K562 (cell line): ENCODE measurements at regions not wholly inside any gene's neighbourhood (a gene's known extent, or its start where the extent isn't known, plus 50 kb on each side); places are given as distances from the start of the nearest gene placed in this dataset.

Experiments used
- ATAC-seq: fragments of 200-7000 bp; cut with Tn5 transposase; 3 replicates; pipeline ENCODE4 v1.9.1; 2020; ENCODE audit warnings: moderate library complexity
- BruUV-seq: library from RNA; stranded (reverse); fragments of 400-500 nt; replicated peaks from 2 replicates; lab custom pipeline; 2021; lab: Mats Ljungman, UMichigan
- CTCF ChIA-PET: fragments of 300-600 bp; formaldehyde crosslinking; extraction: SDS; loops from one replicate; lab custom pipeline; 2021; ENCODE audit warnings: low intra/inter-chr PET ratio; lab: Yijun Ruan, JAX
- POLR2A ChIA-PET: fragments of 300-600, 350-650 bp; sonication (Branson Sonifier 250); formaldehyde crosslinking; extraction: SDS; loops from one replicate; lab custom pipeline; 2021; ENCODE audit warnings: antibody characterized with exemption, inconsistent platforms; lab: Yijun Ruan, JAX
- DNase-seq, 4 experiments: peaks; one replicate each; pipeline versions ENCODE4 v3.0.0 to v3.0.0-alpha.2; 2011 to 2018; ENCODE audit warnings: low spot score in 3 of 4, mixed read lengths in 3 of 4; ENCODE audit errors: extremely low read depth in 1 of 4
- FAIRE-seq: peaks from 2 replicates; lab custom pipeline; 2011; peaks lifted over from hg19 to GRCh38; lab: Jason Lieb, UNC
- H2AFZ ChIP-seq: 2 replicates; pipeline ENCODE4 v1.6.0; 2011; ENCODE audit warnings: low read depth, low read length, control low read depth, inconsistent platforms
- H3K27ac ChIP-seq: fragments of 200-600 bp; 3 replicates; pipeline ENCODE4 v1.8.0; 2011; ENCODE audit warnings: low read depth, mild to moderate bottlenecking, control low read depth, inconsistent platforms, low read length, moderate library complexity, mixed read lengths; ENCODE audit errors: extremely low read depth
- H3K27me3 ChIP-seq, 2 experiments: fragments of 300-600 bp in 1 of 2; 2 replicates in 1 of 2; 3 replicates in 1 of 2; pipeline versions ENCODE4 v1.6.0 to v1.8.0; 2011; ENCODE audit warnings: inconsistent platforms in 2 of 2, low read length in 2 of 2, mild to moderate bottlenecking in 1 of 2, mixed read lengths in 1 of 2, moderate library complexity in 1 of 2; ENCODE audit not compliant: control insufficient read depth in 2 of 2, insufficient read depth in 2 of 2
- H3K36me3 ChIP-seq: fragments of 300-600 bp; 3 replicates; pipeline ENCODE4 v1.8.0; 2011; ENCODE audit warnings: mild to moderate bottlenecking, low read length, inconsistent platforms; ENCODE audit not compliant: control insufficient read depth, insufficient read depth
- H3K4me1 ChIP-seq, 2 experiments: fragments of 200-600 bp in 1 of 2; replicated peaks in 1 of 2; 2 replicates in 1 of 2; 3 replicates in 1 of 2; pipeline versions ENCODE4 v1.5.1 to v1.8.0; 2011; ENCODE audit warnings: inconsistent platforms in 2 of 2, low read length in 2 of 2, mild to moderate bottlenecking in 1 of 2, mixed read lengths in 1 of 2, moderate library complexity in 1 of 2; ENCODE audit not compliant: control insufficient read depth in 2 of 2, insufficient read depth in 2 of 2
- H3K4me2 ChIP-seq: 2 replicates; pipeline ENCODE4 v1.6.1; 2011; ENCODE audit warnings: low read length, control low read depth, inconsistent platforms, mixed read lengths; ENCODE audit not compliant: insufficient read depth
- H3K4me3 ChIP-seq: fragments of 200-600 bp; sonication (generic), shearing (Covaris generic); 2 replicates; pipeline ENCODE4 v1.5.1; 2016; ENCODE audit warnings: control low read depth, inconsistent platforms
- H3K79me2 ChIP-seq: fragments of 200-600 bp; 3 replicates; pipeline ENCODE4 v1.8.0; 2011; ENCODE audit warnings: low read length, inconsistent platforms; ENCODE audit not compliant: control insufficient read depth, insufficient read depth
- H3K9ac ChIP-seq, 2 experiments: 2 replicates each; pipeline versions ENCODE4 v1.6.0 to v1.6.1; 2011; ENCODE audit warnings: low read depth in 2 of 2, low read length in 2 of 2, control low read depth in 1 of 2, inconsistent platforms in 1 of 2, mild to moderate bottlenecking in 1 of 2, mixed read lengths in 1 of 2; ENCODE audit not compliant: insufficient read depth in 1 of 2
- H3K9me1 ChIP-seq: one replicate; pipeline ENCODE4 v1.6.0; 2011; ENCODE audit warnings: inconsistent platforms, mild to moderate bottlenecking, low read length, moderate library complexity; ENCODE audit not compliant: control insufficient read depth, insufficient read depth
- H3K9me3 ChIP-seq: replicated peaks from 2 replicates; pipeline ENCODE4 v1.5.1; 2011; ENCODE audit warnings: low read depth, low read length, inconsistent platforms; ENCODE audit not compliant: control insufficient read depth, insufficient read depth
- H4K20me1 ChIP-seq: replicated peaks from 2 replicates; pipeline ENCODE4 v1.6.1; 2011; ENCODE audit warnings: low read length, inconsistent platforms, mixed read lengths; ENCODE audit not compliant: control insufficient read depth, insufficient read depth
- CBX5 ChIP-seq: IDR thresholded peaks from 2 replicates; pipeline ENCODE4 v1.6.1; 2014; ENCODE audit warnings: low read depth, borderline replicate concordance
- EHMT2 ChIP-seq: fragments of 450-650 bp; IDR thresholded peaks from 2 replicates; pipeline ENCODE4 v1.6.1; 2018; ENCODE audit warnings: antibody characterized with exemption
- ETS2 ChIP-seq: IDR thresholded peaks from 2 replicates; pipeline ENCODE4 v1.6.1; 2016; ENCODE audit warnings: borderline replicate concordance, missing genetic modification characterization, mild to moderate bottlenecking, moderate library complexity, missing compliant biosample characterization; ENCODE audit not compliant: poor library complexity, severe bottlenecking
- FOXA3 ChIP-seq, 2 experiments: fragments of 450-650 bp in 1 of 2; sonication (generic) in 1 of 2; formaldehyde crosslinking; IDR thresholded peaks in 1 of 2; conservative IDR thresholded peaks in 1 of 2; 2 replicates each; pipeline versions ENCODE4 v1.4.0 to v1.8.0; 2020 to 2022; ENCODE audit warnings: mild to moderate bottlenecking in 2 of 2, missing genetic modification reagents in 1 of 2
- GATAD2B ChIP-seq: fragments of 450-650 bp; IDR thresholded peaks from 2 replicates; pipeline ENCODE4 v1.6.1; 2017; ENCODE audit warnings: mild to moderate bottlenecking, borderline replicate concordance
- KDM4B ChIP-seq, 2 experiments: fragments of 450-650 bp in 1 of 2; sonication (generic) in 1 of 2; IDR thresholded peaks; 2 replicates each; pipeline ENCODE4 v1.6.1; 2016 to 2017; ENCODE audit warnings: borderline replicate concordance in 2 of 2, antibody characterized with exemption in 1 of 2, low read depth in 1 of 2, mild to moderate bottlenecking in 1 of 2
- MCM3 ChIP-seq: fragments of 450-650 bp; IDR thresholded peaks from 2 replicates; pipeline ENCODE4 v1.6.1; 2016
- NFRKB ChIP-seq: fragments of 450-650 bp; IDR thresholded peaks from 2 replicates; pipeline ENCODE4 v1.6.1; 2016; ENCODE audit warnings: low read depth
- SIRT6 ChIP-seq: IDR thresholded peaks from one replicate; pipeline ENCODE4 v1.6.1; 2012; ENCODE audit warnings: low read depth, mild to moderate bottlenecking, control low read depth, inconsistent platforms, low read length, moderate library complexity
- SLC30A9 ChIP-seq: fragments of 250-450 bp; sonication (Bioruptor Pico); IDR thresholded peaks from 2 replicates; pipeline ENCODE4 v1.8.0; 2022; ENCODE audit warnings: mild to moderate bottlenecking, moderate library complexity
- TCF7 ChIP-seq: sonication (generic); IDR thresholded peaks from 2 replicates; pipeline ENCODE4 v1.6.1; 2016; ENCODE audit warnings: antibody characterized with exemption, borderline replicate concordance
- TCFL5 ChIP-seq: fragments of 250-450 bp; sonication (Bioruptor Pico); conservative IDR thresholded peaks from 2 replicates; pipeline ENCODE4 v1.6.1; 2021; ENCODE audit warnings: mild to moderate bottlenecking, moderate library complexity, matching md5 sums
- TEAD4 ChIP-seq, 2 experiments: sonication (generic) in 1 of 2; formaldehyde crosslinking in 1 of 2; IDR thresholded peaks; 2 replicates each; pipeline versions ENCODE4 v1.6.1 to v1.8.0; 2012 to 2022; ENCODE audit warnings: borderline replicate concordance in 1 of 2, inconsistent platforms in 1 of 2, low read length in 1 of 2, mild to moderate bottlenecking in 1 of 2, missing genetic modification reagents in 1 of 2
- THRAP3 ChIP-seq: fragments of 450-650 bp; IDR thresholded peaks from 2 replicates; pipeline ENCODE4 v1.6.1; 2016; ENCODE audit warnings: mild to moderate bottlenecking, inconsistent platforms, borderline replicate concordance
- ZNF12 ChIP-seq: sonication (generic); formaldehyde crosslinking; IDR thresholded peaks from 2 replicates; pipeline ENCODE4 v1.4.0; 2020; ENCODE audit warnings: mild to moderate bottlenecking, missing genetic modification reagents
- ZNF133 ChIP-seq: fragments of 250-450 bp; sonication (Bioruptor Pico); IDR thresholded peaks from 2 replicates; pipeline ENCODE4 v1.4.0; 2020; ENCODE audit warnings: mild to moderate bottlenecking
- WGBS: fragments of 100-300 bp; shearing (Covaris generic); methylation state at CpG from one replicate; pipeline ENCODE4 v1.1.6; 2016; ENCODE audit warnings: low coverage, mixed read lengths; ENCODE audit not compliant: insufficient coverage; ENCODE audit errors: missing lambda C conversion rate; 5-methylcytosine and 5-hydroxymethylcytosine counted together
- in situ Hi-C: fragments of 300-500 bp; cut with MboI; formaldehyde crosslinking; loops from 4 replicates; pipeline ENCODE4 v1.15.0; 2018; ENCODE audit warnings: inconsistent platforms, mixed read lengths
- intact Hi-C: fragments of 100-400 bp; cut with micrococcal nuclease; formaldehyde crosslinking; loops from 2 replicates; pipeline ENCODE4 v1.14.2; 2022

- H3K27ac ChIP-seq: no peak overlapping the region
- no peak overlapping the region for H3K4me2 ChIP-seq
- no peaks in the 10 kb centered on the region for H3K36me3 ChIP-seq
- no peak overlapping the region for H2AFZ ChIP-seq
- FAIRE-seq: no peak
- DNase-seq: no peak
- intact Hi-C loops (no loop called here), in situ Hi-C loops (no loop called here)
- H3K79me2 ChIP-seq: no peaks in the 10 kb centered on the region
- TF ChIP-seq GATAD2B (no peak), CBX5 (no peak), EHMT2 (no peak), KDM4B (IDR thresholded peaks at IDR 0.05; ENCODE audit: borderline replicate concordance in 2 of 2, low read depth in 1 of 2) (no peak), SIRT6 (no peak), NFRKB (no peak), ETS2 (tag) (no peak), MCM3 (no peak), SLC30A9 (CRISPR knock-in tag) (no peak), TEAD4 (IDR thresholded peaks at IDR 0.05; ENCODE audit: low read length) (no peak), TEAD4 (CRISPR knock-in tag; IDR thresholded peaks at IDR 0.05; ENCODE audit: borderline replicate concordance) (no peak), FOXA3 (CRISPR knock-in tag; conservative IDR thresholded peaks at IDR 0.05 in 1 of 2, IDR thresholded peaks at IDR 0.05 in 1 of 2) (no peak), TCFL5 (CRISPR knock-in tag) (no peak), THRAP3 (no peak), ZNF133 (CRISPR knock-in tag) (no peak), TCF7 (no peak), ZNF12 (CRISPR knock-in tag) (no peak)
- H4K20me1 ChIP-seq: 0 out of 2 replicates have a peak, but pooled peaks cover 5% of the 10 kb centered on the region
- H3K4me1 ChIP-seq: no peaks in the 10 kb centered on the region
- ChIA-PET CTCF (no interaction called here), POLR2A (no interaction called here)
- no peaks in the 10 kb centered on the region for H3K9me3 ChIP-seq
- 0% methylated on average over 5 of the region's 5 CpGs for WGBS
- H3K4me3 ChIP-seq: no peak overlapping the region
- H3K9ac ChIP-seq: no peak overlapping the region
- no TSS peak for BruUV-seq
- peaks cover 5 to 27% of the 10 kb centered on the region in 2 experiments; a peak in 3 of 5 replicates for H3K27me3 ChIP-seq
- ATAC-seq: no peak
- H3K9me1 ChIP-seq: no peaks in the 10 kb centered on the region
Observed at GRCh38 chr16:73234496-73234895, 186.6 kb upstream of the ZFHX3 start.
